KOPT-K1 (cell line): ENCODE measurements at regions not wholly inside any gene's neighbourhood (a gene's known extent, or its start where the extent isn't known, plus 50 kb on each side); places are given as distances from the start of the nearest gene placed in this dataset.

Experiments
- H3K27ac ChIP-seq: fragments of 200-600 bp; sonication (generic); 2 replicates; pipeline ENCODE4 v1.5.1; 2016; ENCODE audit warnings: antibody characterized with exemption, mild to moderate bottlenecking, low read depth, low read length; ENCODE audit not compliant: poor library complexity, severe bottlenecking
- H3K36me3 ChIP-seq: fragments of 200-600 bp; sonication (generic); 2 replicates; pipeline ENCODE4 v1.5.1; 2017; ENCODE audit warnings: antibody characterized with exemption, mild to moderate bottlenecking, low read length, moderate library complexity; ENCODE audit not compliant: insufficient read depth
- H3K9me3 ChIP-seq: fragments of 200-600 bp; sonication (generic); 2 replicates; pipeline ENCODE4 v1.5.1; 2017; ENCODE audit warnings: antibody characterized with exemption, low read length, mild to moderate bottlenecking; ENCODE audit not compliant: insufficient read depth, poor library complexity, severe bottlenecking

DNA sequence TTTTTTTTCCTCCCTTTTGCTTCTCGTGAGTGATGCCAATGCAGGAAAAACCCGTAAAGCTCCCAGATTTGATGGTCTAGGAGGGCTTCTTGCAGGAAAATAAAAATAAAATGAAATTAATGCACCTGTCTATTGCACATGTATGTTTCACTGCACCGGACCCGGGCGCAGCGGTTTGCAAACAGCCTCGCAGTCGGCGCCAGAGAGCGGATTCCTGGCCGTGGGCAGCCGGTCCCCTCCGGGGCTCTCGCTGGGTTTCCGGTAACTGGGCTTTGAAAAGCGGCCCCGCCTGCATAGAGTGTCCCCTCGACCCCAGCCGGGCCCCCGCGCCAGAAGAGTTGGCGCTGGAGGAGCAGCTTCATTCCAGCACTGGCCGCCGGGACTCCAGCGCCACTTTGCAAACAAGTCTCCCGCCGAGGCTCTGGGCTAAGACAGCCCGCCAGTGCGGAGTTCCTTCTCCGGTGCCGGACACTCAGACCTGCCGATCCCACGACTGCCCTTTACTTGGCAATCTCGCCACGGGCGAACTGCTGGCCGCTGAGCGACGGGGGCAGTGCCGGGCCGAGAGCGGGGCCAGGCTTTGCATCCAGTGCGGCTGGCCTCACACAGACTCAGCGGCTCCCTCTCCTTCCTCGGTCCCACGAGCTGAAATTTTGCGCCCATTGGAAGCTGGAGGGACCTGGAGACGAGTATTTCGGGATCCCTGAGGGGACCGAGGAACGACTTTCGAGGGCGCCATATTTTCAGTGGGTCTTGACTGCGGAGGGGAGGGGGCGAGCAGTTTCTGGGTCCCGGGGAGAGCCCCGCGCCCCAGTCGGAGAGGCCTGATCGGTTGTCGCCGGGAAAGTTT lies 225.9 kb upstream of the C2CD4B start:
- Histone ChIP-seq H3K9me3 (no peaks in the 10 kb centered on the region), H3K36me3 (no peaks in the 10 kb centered on the region), H3K27ac (peak overlapping the region; percentile 57)

DNA sequence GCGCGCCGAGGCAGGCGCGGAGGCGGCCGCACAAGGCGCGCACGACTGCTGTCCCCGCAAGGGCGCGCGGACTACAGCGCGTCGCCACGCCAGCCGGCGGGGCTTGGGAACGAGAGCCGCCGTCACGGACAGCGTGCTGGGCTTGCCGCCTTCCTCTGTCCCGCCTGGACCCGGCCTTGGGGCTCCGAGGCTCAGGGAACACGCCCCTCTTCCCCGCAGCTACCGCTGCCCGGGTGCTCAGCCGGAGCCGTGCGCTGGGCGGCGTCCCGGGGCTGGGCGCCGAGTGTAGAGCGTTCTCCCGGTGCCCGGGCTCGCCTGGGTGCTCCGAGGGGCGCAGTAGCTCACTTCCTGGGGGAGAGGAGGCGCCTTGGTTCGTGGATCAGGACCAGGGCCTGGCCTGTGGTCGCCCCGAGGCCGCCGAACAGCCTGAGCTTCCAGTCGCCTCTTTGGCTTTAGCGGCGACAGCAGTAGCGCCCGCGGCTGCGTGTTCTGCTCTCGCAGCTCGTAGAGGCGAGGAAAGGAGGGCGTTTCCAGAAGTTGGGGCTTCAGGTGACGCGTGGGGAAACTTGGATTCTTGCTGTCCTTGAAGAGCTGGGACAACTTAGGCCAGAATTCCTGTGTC lies 226.7 kb upstream of the C2CD4B start:
- Histone ChIP-seq H3K27ac (no peak overlapping the region), H3K36me3 (no peaks in the 10 kb centered on the region), H3K9me3 (no peaks in the 10 kb centered on the region)

DNA sequence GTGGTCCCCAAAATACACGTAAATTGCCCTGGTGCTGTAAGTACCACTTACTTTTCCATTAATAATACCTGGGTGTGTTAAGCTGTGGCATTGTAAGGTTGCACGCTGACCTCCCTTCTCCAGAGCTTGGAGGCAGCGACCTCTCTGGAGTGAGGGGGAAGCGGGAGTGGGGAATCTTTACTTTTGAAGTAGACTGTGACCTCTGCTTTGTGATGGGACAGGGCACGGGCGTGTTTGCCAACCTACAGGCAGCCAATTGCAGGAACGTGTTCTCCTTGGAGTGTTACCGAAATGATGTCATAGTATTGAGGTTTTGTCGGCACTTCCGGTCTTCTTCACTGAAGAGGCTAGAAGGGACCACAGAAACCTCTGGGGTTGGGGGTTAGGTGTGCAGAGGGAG lies 227.3 kb upstream of the C2CD4B start:
- H3K9me3 ChIP-seq = peaks cover 3% of the 10 kb centered on the region
- H3K36me3 ChIP-seq = no peaks in the 10 kb centered on the region
- H3K27ac ChIP-seq = no peak overlapping the region

DNA sequence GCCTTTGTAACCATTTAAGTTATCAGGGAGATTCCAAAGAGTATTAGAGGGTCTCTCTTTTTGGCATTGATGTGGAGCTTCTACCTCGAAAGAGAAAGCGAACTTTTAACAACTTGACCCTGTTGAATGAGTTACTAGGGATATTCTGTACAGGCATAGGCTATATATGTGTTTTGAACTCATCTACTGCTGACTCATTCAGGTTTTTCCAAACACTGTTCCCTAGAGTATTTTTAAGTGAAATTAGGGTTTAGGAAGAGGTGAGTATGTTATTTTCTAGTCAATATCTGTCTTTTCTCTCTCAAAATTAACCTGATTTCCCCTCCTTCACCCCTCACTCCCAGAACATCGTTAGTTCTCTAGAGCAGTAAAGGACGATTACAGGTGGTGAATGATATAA lies 228.1 kb upstream of the C2CD4B start:
- peaks cover 11% of the 10 kb centered on the region for H3K9me3 ChIP-seq
- H3K36me3 ChIP-seq = no peaks in the 10 kb centered on the region
- no peak overlapping the region for H3K27ac ChIP-seq

DNA sequence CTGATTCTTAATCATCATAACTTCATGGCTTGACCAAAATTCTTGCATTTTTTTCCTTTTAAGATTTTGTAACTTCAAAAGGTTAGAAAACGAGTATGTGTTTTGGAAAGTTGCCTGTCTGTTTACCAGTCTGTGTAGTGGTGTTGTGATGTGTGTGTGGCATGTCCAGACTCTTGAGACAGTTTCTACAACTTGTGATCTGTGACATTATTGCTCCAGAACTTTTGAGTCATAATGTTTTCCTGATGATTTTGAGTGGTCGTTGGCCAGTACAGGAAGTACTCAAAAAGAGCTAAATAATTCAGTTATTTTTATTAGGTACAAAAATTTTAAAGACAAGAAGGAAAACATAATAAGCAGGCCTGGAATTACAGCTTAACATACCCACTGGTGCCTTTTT lies 229.0 kb upstream of the C2CD4B start:
- H3K36me3 ChIP-seq = no peaks in the 10 kb centered on the region
- peaks cover 19% of the 10 kb centered on the region for H3K9me3 ChIP-seq
- H3K27ac ChIP-seq = no peak overlapping the region

DNA sequence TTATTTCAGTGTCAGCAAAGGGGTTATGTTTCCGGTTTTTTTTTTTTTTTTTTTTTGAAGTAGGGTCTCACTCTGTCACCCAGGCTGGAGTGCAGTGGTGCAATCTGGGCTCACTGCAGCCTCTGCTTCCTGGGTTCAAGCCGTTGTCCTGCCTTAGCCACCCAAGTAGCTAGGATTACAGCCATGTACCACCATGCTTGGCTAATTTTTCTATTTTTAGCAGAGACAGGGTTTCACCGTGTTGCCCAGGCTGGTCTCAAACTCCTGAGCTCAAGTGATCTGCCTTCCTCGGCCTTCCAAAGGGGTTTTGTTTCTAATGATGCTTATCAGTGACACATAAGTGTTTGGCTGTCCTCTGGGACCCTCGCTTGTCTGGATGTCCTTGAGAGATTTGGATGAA lies 235.7 kb upstream of the C2CD4B start:
- Histone ChIP-seq H3K27ac (no peak overlapping the region), H3K9me3 (peaks cover 36% of the 10 kb centered on the region), H3K36me3 (no peaks in the 10 kb centered on the region)

DNA sequence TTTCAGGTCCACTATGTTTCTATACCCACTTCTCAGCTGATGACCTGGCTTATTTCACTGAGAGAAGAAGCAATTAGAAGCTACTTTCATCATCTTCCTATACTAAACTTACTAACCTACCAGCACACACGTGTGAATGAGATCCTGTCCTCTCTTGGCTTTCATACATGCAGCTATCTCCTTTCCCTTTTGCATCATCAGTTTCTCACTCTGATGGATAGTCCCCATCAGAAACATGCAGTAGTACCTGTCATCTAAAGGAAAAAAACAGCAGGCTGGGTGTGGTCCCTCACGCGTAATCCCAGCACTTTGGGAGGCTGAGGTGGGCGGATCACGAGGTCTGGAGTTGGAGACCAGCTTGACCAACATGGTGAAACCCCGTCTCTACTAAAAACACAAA lies 237.6 kb upstream of the C2CD4B start:
- Histone ChIP-seq H3K27ac (no peak overlapping the region), H3K36me3 (no peaks in the 10 kb centered on the region), H3K9me3 (peaks cover 30% of the 10 kb centered on the region)

DNA sequence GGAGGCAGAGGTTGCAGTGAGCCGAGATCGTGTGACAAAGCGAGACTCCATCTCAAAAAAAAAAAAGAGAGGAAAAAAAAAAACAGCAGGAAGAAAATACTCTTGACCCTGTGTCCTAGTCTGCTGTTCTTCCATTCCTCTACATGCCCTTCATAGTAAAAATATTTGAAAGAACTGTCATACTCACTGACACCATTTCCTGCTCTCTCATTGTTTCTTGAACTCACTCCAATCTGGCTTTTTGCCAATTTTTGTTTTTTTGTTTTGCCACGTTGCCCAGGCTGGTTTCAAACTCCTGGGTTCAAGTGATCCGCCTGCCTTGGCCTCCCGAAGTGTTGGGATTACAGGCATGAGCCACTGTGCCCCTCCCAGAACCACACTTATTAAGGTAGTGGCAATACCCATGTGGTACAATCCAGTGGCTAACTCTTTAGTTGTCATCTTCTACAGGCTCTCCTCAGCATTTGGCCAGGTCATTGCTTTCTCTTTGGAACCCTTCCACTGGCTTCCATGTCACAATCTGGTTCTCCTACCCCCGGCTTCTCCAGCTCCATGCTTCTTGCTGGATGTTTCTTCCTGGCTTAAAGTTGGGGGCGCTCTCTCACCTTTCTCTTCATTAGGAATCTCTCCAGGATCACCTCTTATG lies 238.2 kb upstream of the C2CD4B start:
- Histone ChIP-seq H3K36me3 (no peaks in the 10 kb centered on the region), H3K9me3 (peaks cover 24% of the 10 kb centered on the region), H3K27ac (no peak overlapping the region)

DNA sequence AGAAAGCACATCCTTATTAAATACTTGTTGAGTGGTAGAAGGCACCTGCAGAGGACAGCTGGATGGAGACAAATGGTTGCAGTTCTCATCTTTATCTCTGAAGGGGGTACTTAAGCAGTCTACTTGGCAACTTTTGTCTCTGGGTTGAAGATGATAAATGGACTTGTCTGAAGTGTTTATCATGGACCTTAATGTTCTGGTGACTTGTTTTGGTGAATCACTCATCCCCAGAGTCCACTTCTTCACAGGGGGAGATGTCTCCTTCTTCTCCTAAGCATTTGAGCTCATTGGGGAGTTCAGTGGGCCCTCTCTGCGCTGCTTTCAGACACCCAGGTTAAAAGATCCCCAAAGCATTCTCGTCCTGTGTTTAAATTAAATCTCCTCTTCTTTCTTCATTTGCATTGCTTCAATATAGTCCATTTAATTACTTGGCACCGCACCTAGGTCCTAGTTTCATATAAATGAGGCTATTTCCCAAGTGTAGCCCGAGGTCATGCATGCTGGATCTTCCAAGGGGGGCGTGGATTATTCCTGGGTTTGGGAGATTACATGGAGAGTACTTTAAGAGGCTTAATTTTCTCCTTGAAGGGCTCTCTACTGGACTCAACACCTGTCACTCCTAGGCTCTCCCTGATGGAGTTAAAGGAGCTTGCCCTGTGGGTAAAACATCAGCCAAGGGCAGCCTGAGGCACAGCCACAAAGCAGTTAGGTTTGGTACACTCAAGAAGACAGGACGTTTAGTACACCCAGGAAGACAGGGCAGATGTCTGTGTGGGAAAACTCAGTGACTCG lies 239.3 kb upstream of the C2CD4B start:
- no peaks in the 10 kb centered on the region for H3K36me3 ChIP-seq
- no peak overlapping the region for H3K27ac ChIP-seq
- H3K9me3 ChIP-seq = peaks cover 14% of the 10 kb centered on the region

DNA sequence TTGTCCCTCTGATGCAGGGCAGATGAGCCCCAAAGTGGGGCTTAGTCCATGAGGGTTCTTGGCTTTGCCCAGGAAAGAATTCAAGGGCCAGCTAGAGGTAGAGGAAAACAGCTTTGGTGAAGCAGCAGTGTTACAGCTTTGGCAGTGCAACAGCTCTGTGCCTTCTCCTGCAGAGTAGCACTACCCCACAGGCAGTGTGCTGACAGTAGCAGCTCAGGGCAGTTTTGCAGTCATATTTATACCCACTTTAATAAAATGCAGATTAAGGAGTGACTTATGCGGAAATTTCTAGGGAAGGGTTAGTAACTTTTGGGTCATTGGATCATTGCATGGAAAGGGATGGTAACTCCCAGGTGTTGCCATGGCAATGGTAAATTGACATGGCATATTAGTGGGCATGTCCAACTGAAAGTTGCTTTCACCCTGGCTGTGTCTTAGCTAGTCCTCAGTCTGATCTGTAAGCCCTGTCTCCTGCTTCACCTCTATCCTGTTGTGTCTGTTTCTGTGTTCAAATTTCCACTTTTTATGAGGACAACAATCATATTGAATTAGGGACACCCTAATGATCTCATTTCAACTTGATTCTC lies 241.3 kb upstream of the C2CD4B start:
- H3K27ac ChIP-seq = no peak overlapping the region
- no peaks in the 10 kb centered on the region for H3K36me3 ChIP-seq
- no peaks in the 10 kb centered on the region for H3K9me3 ChIP-seq

DNA sequence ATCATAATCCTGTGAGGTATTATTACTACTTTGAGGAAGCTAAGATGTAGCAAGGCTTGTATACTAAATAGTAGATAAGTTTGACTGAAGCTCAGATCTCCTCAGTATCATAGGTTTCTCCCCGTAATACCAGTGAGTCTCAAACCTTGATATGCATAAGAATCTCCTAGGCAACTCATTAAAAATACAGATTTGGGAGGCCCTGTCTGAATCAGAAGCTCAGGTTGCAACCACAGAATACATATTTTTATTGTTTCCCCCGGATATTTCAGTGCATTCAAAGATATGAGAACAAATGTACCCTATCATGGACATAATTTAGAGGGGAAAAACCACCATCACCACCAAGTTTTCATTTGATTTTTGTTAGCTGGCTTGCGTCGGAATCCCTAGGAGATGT lies 242.1 kb upstream of the C2CD4B start:
- no peaks in the 10 kb centered on the region for H3K36me3 ChIP-seq

DNA sequence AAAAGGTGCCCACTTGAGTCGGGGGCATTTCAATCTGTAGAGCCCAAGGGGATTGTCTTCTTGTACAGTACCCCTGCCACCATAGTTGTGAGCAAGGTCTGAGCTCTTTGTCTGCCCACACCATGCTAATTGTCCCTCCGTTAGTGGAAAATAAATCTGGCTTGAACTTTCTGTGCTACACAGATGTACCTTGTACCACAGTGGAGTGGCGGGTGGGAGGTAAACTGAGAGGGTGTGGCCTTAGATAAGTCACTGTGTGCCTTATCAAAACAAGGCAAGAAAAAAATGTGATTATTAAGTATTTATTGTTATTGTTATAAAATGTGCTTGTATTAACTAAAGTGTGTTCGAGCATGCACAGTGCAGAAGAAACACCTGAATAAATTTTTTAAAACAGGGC lies 242.9 kb upstream of the C2CD4B start:
- Histone ChIP-seq H3K27ac (no peak overlapping the region), H3K36me3 (no peaks in the 10 kb centered on the region), H3K9me3 (no peaks in the 10 kb centered on the region)

More for the DNA sequence above, 242.1 kb upstream of the C2CD4B start:
- H3K27ac ChIP-seq = no peak overlapping the region
- no peaks in the 10 kb centered on the region for H3K9me3 ChIP-seq

DNA sequence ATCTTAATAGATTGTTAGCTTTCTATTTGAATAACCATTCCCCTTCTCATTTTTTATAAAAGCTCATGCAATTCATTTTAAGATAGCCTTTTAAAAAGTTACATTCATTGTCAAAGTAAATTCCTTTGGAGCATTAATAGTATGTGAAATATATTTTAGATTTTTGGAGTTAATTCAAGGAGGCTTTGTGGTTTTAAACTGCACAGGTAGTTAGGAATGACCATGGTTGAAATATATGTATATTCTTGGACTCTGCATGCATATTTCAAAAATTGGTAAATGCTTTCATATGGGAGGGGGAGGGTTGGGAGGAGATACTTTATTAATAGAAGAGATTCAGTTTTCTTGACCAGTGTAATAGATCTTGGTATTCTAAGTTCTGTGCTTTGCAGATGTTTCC lies 244.4 kb upstream of the C2CD4B start:
- H3K9me3 ChIP-seq = no peaks in the 10 kb centered on the region
- no peak overlapping the region for H3K27ac ChIP-seq
- H3K36me3 ChIP-seq = no peaks in the 10 kb centered on the region

DNA sequence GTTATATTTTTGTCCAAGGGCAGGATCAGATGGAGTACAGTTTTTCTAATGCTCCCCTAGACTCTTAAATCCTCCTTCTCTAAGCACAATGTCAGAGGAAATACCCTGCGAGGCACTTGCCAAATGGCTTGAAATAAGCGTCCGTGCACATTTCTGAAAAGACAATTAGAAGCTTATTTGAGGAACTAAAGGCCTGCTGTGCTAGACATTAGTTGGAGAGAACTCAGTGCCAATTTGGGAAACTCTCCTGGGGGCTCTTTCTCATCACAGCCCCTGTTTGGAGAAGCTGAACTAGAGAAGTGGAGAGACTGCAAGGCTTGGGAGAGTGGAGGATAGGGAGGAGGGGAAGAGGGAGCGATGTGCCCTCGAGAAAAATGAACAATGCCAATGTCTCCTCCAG lies 247.6 kb upstream of the C2CD4B start:
- Histone ChIP-seq H3K36me3 (no peaks in the 10 kb centered on the region), H3K27ac (no peak overlapping the region), H3K9me3 (no peaks in the 10 kb centered on the region)

DNA sequence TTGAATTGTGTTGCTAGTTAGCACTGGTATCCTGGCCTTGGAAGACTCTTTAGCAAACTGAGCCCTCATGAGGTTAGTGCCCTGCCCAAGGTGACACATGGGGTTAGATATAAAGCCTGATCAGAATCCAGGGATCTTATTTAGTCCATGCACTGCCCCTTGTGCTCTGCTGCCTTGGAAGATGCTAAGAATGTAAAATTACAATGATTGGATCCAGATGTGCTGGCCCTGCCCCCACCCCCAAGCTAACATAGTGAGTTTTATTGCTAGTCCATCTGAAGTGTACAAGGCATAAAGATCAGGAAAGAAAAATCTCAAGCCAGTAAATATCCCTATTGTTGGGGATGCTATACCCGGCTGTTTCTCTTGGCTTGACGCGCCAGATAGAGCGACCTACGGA lies 248.1 kb upstream of the C2CD4B start:
- Histone ChIP-seq H3K27ac (no peak overlapping the region), H3K36me3 (no peaks in the 10 kb centered on the region), H3K9me3 (no peaks in the 10 kb centered on the region)
